ENCODE measurements at regions not wholly inside any gene's neighbourhood (a gene's known extent, or its start where the extent isn't known, plus 50 kb on each side); places are given as distances from the start of the nearest gene placed in this dataset.

DNA sequence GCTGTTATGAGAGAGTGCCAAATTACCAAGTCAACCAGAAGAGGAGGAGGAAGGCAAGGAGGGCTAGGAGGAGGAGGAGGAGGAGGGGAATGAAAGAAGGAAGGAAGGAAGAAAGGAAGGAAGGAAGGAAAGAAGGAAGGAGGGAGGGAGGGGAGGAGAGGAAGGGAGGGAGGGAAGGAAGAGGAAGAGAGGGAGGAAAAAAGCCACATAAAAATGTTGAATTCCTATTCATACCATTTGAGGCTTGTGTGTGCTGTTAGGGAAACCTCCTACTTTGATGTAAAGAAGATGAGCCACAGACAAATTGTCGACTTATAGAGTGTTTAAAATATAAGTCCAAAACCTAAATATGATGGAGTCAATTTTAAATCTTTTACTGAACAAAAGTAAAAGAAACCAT, 65.3 kb upstream of the MYLIP start:
- no peaks in the 10 kb centered on the region for H3K4me1 ChIP-seq
- H3K27me3 ChIP-seq = no peaks in the 10 kb centered on the region
- H3K9me3 ChIP-seq = no peaks in the 10 kb centered on the region
- H3K4me3 ChIP-seq = no peak overlapping the region
- intact Hi-C loops (cut with DNase I) = no loop called here
- H3K36me3 ChIP-seq = no peaks in the 10 kb centered on the region
- WGBS (ENCODE audit: insufficient coverage, low coverage, low lambda C conversion rate, missing lambda C conversion rate) = 56% methylated on average over 1 of the region's 1 CpG
- H3K27ac ChIP-seq = no peak overlapping the region
- DNase-seq (no peak), ATAC-seq (no peak)
- TF ChIP-seq, protein P1, sequence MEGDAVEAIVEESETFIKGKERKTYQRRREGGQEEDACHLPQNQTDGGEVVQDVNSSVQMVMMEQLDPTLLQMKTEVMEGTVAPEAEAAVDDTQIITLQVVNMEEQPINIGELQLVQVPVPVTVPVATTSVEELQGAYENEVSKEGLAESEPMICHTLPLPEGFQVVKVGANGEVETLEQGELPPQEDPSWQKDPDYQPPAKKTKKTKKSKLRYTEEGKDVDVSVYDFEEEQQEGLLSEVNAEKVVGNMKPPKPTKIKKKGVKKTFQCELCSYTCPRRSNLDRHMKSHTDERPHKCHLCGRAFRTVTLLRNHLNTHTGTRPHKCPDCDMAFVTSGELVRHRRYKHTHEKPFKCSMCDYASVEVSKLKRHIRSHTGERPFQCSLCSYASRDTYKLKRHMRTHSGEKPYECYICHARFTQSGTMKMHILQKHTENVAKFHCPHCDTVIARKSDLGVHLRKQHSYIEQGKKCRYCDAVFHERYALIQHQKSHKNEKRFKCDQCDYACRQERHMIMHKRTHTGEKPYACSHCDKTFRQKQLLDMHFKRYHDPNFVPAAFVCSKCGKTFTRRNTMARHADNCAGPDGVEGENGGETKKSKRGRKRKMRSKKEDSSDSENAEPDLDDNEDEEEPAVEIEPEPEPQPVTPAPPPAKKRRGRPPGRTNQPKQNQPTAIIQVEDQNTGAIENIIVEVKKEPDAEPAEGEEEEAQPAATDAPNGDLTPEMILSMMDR (IDR thresholded peaks at IDR 0.05) = no peak

DNA sequence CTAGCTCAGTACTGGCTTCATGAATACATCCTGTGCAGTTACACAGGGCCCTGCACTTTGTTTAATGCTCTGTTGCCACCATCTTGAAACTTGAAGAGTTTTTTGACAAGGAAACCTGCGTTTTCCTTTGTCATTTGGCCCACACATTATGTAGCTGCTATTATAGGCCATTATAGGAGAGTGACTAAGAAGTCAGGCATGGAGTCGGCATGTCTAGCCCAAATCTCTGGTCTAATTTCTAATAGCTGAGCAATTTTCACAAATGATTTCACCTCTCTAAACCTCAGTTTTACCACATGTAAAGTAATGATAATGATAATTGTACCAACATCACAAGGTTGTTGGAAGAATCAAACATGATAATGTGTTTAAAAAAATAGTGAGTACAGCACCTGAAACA, 67.1 kb upstream of the MYLIP start:
- TF ChIP-seq POLR2A (IDR thresholded peaks at IDR 0.05) = no peak
- TF ChIP-seq, protein P1 (IDR thresholded peaks at IDR 0.05) = no peak

DNA sequence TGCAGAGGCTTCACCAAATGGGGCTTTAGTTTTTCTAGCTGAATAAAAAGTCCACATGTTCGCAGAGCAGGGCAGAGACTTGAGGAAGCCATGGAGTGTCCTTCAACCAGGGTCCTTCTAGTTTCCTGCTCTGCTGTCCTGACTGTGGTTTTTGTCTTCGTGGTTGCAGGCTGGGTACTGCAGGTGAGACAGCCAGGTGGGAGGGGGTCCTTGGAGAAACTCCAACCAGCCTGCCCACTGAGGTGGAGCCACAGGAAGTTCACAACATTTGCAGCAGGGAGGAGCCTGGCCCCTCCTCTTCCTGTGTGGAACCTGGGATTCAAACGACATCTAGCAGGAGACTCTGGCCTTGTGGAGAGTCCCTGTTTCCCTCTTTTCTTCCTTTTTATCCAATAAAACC, 68.8 kb upstream of the MYLIP start:
- Histone ChIP-seq H3K27me3 (no peaks in the 10 kb centered on the region), H3K9me3 (no peaks in the 10 kb centered on the region), H3K4me1 (no peaks in the 10 kb centered on the region), H3K36me3 (no peaks in the 10 kb centered on the region), H3K27ac (no peak overlapping the region), H3K4me3 (no peak overlapping the region)
- TF ChIP-seq, protein P1 (IDR thresholded peaks at IDR 0.05) = no peak
- TF ChIP-seq POLR2A (IDR thresholded peaks at IDR 0.05) = no peak
- ATAC-seq = no peak
- no peak for DNase-seq
- intact Hi-C loops (cut with DNase I) = no loop called here
- WGBS (ENCODE audit: insufficient coverage, low coverage, low lambda C conversion rate, missing lambda C conversion rate) = 71% methylated on average over 1 of the region's 3 CpGs

More for the DNA sequence above, 67.1 kb upstream of the MYLIP start:
- Histone ChIP-seq H3K27me3 (no peaks in the 10 kb centered on the region), H3K9me3 (no peaks in the 10 kb centered on the region), H3K4me1 (no peaks in the 10 kb centered on the region), H3K27ac (no peak overlapping the region), H3K36me3 (no peaks in the 10 kb centered on the region), H3K4me3 (no peak overlapping the region)
- no peak for ATAC-seq
- no peak for DNase-seq
- 74% methylated on average over 2 of the region's 2 CpGs for WGBS (ENCODE audit: insufficient coverage, low coverage, low lambda C conversion rate, missing lambda C conversion rate)
- intact Hi-C loops (cut with DNase I) = no loop called here

DNA sequence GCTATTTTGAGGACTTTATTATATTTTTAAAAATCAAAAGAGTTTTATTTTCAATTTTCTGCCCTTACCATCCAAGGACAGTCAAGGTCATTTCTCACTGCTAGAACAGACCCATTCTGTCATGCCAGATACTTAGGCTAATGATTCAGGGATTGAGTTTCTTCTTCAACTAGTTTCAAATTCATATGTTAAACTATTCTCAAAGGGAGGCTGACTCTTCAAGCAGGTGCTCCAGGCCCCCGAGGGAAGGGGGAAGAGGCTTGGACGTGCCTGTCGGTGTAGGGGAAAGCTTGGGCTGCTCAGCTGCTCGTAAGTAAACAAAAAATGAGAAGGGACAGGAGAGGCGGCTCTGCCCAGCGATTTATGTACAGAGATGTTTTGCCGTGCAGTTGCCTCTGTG, 69.4 kb upstream of the MYLIP start:
- no peak for ATAC-seq
- no peak for DNase-seq
- H3K27ac ChIP-seq = no peak overlapping the region
- no peak overlapping the region for H3K4me3 ChIP-seq
- H3K36me3 ChIP-seq = no peaks in the 10 kb centered on the region
- TF ChIP-seq POLR2A (IDR thresholded peaks at IDR 0.05) = no peak
- TF ChIP-seq, protein P1 (IDR thresholded peaks at IDR 0.05) = no peak
- H3K9me3 ChIP-seq = no peaks in the 10 kb centered on the region
- intact Hi-C loops (cut with DNase I) = no loop called here
- H3K27me3 ChIP-seq = no peaks in the 10 kb centered on the region
- H3K4me1 ChIP-seq = no peaks in the 10 kb centered on the region
- WGBS (ENCODE audit: insufficient coverage, low coverage, low lambda C conversion rate, missing lambda C conversion rate) = 44% methylated on average over 7 of the region's 7 CpGs

DNA sequence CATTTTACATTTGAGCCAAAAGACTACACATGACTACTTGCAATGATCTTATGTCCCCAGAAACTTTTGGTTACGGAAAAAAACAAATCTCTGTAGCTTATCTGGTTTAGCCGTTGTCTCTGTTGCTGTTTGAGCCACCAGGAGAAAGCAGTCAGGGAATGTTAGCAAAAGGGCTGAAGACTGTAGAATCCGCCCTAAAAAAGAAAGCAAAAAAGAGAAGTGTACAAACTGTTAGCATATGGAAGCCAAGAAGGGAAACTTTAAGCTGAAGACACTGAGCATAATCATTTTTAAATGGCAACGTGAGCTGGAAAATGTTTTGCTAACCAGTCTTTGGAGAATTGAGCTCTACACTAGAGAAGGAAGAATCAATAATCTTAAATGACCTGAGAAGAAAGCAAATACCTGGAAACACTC, 69.9 kb upstream of the MYLIP start:
- H3K27me3 ChIP-seq = no peaks in the 10 kb centered on the region
- intact Hi-C loops (cut with DNase I) = no loop called here
- ATAC-seq (no peak), DNase-seq (no peak)
- H3K4me3 ChIP-seq = no peak overlapping the region
- H3K27ac ChIP-seq = no peak overlapping the region
- TF ChIP-seq, protein P1 (IDR thresholded peaks at IDR 0.05) = no peak
- TF ChIP-seq POLR2A (IDR thresholded peaks at IDR 0.05) = no peak
- 40% methylated on average over 4 of the region's 4 CpGs for WGBS (ENCODE audit: insufficient coverage, low coverage, low lambda C conversion rate, missing lambda C conversion rate)
- no peaks in the 10 kb centered on the region for H3K36me3 ChIP-seq
- H3K4me1 ChIP-seq = no peaks in the 10 kb centered on the region
- H3K9me3 ChIP-seq = no peaks in the 10 kb centered on the region

Measured in right lobe of liver (tissue), 6 donors.